ENCODE measurements at regions not wholly inside any gene's neighbourhood (a gene's known extent, or its start where the extent isn't known, plus 50 kb on each side); places are given as distances from the start of the nearest gene placed in this dataset.

DNA sequence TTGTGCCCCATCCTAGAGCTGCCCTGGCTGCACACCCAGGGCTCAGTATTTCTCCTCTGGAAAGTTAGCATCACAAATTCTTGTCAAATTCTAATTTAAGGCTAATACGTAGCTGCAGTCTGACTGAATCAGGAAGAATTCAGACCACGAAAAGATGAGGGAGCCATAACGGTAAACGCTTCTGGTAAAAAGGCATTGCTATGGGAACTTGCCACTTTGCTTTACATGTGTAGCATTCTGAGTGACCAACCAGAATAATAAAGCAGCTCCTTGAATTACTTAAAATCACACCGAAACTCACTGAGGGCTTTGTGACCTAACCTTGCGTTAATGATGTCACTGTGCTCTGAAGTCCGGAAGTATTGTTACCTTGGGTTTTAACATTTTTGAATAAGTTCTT, 286.6 kb upstream of the TMTC4 start:
- Histone ChIP-seq H4K20me1 (replicated peaks; ENCODE audit: control insufficient read depth, insufficient read depth, low read length) (no peaks in the 10 kb centered on the region), H3K9me1 (ENCODE audit: control insufficient read depth, insufficient read depth, low read length) (no peaks in the 10 kb centered on the region), H3K36me3 (ENCODE audit: control insufficient read depth, insufficient read depth, low read length) (no peaks in the 10 kb centered on the region), H3K9me3 (replicated peaks; ENCODE audit: control insufficient read depth, insufficient read depth, low read depth, low read length) (no peaks in the 10 kb centered on the region), H3K27me3 (ENCODE audit: control insufficient read depth in 2 of 2, insufficient read depth in 2 of 2, low read length in 2 of 2) (no peaks in the 10 kb centered on the region), H3K4me1 (replicated peaks in 1 of 2; ENCODE audit: control insufficient read depth in 2 of 2, insufficient read depth in 2 of 2, low read length in 2 of 2) (no peaks in the 10 kb centered on the region), H3K4me2 (ENCODE audit: insufficient read depth, low read length) (no peak overlapping the region), H2AFZ (ENCODE audit: low read depth, low read length) (no peak overlapping the region), H3K4me3 (no peak overlapping the region), H3K9ac (ENCODE audit: insufficient read depth in 1 of 2, low read depth in 2 of 2, low read length in 2 of 2) (no peak overlapping the region), H3K79me2 (ENCODE audit: control insufficient read depth, insufficient read depth, low read length) (no peaks in the 10 kb centered on the region), H3K27ac (ENCODE audit: extremely low read depth, low read depth, low read length) (no peak overlapping the region)
- DNase-seq (ENCODE audit: extremely low read depth in 1 of 4, low spot score in 3 of 4) (no peak), FAIRE-seq (no peak), ATAC-seq (no peak)
- in situ Hi-C loops (cut with MboI) (no loop called here), intact Hi-C loops (cut with micrococcal nuclease) (no loop called here)
- ChIA-PET CTCF (ENCODE audit: low intra/inter-chr PET ratio) (no interaction called here), POLR2A (no interaction called here)
- WGBS (ENCODE audit: insufficient coverage, low coverage, missing lambda C conversion rate): 0% methylated on average over 7 of the region's 7 CpGs
- no TSS peak for BruUV-seq (replicated peaks)
- TF ChIP-seq GABPB1 (CRISPR knock-in tag; IDR thresholded peaks at IDR 0.05) (no peak), YBX1 (IDR thresholded peaks at IDR 0.05) (no peak), ZNF644 (tag; IDR thresholded peaks at IDR 0.05; ENCODE audit: low read depth) (no peak), XRCC4 (IDR thresholded peaks at IDR 0.05; ENCODE audit: extremely low read depth, insufficient read depth, insufficient read length) (no peak), GTF2A2 (tag; IDR thresholded peaks at IDR 0.05) (no peak), U2AF1 (optimal IDR thresholded peaks at IDR 0.05; ENCODE audit: low read depth, low read length) (no peak), POLR2G (IDR thresholded peaks at IDR 0.05; ENCODE audit: low read depth, low read length) (no peak)
- TF ChIP-seq, protein P1, sequence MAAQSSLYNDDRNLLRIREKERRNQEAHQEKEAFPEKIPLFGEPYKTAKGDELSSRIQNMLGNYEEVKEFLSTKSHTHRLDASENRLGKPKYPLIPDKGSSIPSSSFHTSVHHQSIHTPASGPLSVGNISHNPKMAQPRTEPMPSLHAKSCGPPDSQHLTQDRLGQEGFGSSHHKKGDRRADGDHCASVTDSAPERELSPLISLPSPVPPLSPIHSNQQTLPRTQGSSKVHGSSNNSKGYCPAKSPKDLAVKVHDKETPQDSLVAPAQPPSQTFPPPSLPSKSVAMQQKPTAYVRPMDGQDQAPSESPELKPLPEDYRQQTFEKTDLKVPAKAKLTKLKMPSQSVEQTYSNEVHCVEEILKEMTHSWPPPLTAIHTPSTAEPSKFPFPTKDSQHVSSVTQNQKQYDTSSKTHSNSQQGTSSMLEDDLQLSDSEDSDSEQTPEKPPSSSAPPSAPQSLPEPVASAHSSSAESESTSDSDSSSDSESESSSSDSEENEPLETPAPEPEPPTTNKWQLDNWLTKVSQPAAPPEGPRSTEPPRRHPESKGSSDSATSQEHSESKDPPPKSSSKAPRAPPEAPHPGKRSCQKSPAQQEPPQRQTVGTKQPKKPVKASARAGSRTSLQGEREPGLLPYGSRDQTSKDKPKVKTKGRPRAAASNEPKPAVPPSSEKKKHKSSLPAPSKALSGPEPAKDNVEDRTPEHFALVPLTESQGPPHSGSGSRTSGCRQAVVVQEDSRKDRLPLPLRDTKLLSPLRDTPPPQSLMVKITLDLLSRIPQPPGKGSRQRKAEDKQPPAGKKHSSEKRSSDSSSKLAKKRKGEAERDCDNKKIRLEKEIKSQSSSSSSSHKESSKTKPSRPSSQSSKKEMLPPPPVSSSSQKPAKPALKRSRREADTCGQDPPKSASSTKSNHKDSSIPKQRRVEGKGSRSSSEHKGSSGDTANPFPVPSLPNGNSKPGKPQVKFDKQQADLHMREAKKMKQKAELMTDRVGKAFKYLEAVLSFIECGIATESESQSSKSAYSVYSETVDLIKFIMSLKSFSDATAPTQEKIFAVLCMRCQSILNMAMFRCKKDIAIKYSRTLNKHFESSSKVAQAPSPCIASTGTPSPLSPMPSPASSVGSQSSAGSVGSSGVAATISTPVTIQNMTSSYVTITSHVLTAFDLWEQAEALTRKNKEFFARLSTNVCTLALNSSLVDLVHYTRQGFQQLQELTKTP (IDR thresholded peaks at IDR 0.05; ENCODE audit: low read depth in 1 of 2, partially characterized antibody in 2 of 2): no peak
- TF ChIP-seq, protein P2, sequence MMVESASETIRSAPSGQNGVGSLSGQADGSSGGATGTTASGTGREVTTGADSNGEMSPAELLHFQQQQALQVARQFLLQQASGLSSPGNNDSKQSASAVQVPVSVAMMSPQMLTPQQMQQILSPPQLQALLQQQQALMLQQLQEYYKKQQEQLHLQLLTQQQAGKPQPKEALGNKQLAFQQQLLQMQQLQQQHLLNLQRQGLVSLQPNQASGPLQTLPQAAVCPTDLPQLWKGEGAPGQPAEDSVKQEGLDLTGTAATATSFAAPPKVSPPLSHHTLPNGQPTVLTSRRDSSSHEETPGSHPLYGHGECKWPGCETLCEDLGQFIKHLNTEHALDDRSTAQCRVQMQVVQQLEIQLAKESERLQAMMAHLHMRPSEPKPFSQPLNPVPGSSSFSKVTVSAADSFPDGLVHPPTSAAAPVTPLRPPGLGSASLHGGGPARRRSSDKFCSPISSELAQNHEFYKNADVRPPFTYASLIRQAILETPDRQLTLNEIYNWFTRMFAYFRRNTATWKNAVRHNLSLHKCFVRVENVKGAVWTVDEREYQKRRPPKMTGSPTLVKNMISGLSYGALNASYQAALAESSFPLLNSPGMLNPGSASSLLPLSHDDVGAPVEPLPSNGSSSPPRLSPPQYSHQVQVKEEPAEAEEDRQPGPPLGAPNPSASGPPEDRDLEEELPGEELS (CRISPR knock-in tag; IDR thresholded peaks at IDR 0.05; ENCODE audit: borderline replicate concordance): no peak
